ENCODE measurements at regions not wholly inside any gene's neighbourhood (a gene's known extent, or its start where the extent isn't known, plus 50 kb on each side); places are given as distances from the start of the nearest gene placed in this dataset.

DNA sequence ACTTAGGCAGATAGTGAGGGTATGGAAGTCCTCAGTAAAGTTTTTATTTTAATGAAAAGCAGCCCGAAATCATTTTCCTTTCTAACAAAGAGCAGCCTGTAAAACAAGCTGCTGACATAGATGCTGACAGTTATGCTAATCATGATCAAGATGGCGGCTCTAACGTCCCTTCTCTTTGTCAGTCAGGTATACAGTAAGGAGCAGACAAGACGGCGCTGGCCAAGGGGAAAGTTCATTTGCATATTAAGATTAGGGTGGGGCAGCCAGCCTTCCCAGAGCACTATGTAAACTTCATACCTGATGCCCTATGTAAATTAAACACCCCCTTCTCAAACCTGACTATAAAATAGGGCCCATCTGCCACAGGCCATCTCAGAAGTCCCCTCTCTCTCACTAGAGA is 76.9 kb downstream of the MAGEB10 start:
- Mint-ChIP-seq H3K4me3 (no peak overlapping the region), H3K27ac (no peak overlapping the region), H3K27me3 (no peaks in the 10 kb centered on the region), H3K4me1 (ENCODE audit: unreplicated experiment) (no peaks in the 10 kb centered on the region), H3K36me3 (no peaks in the 10 kb centered on the region), H3K9me3 (no peaks in the 10 kb centered on the region)
- TF ChIP-seq, protein P1, sequence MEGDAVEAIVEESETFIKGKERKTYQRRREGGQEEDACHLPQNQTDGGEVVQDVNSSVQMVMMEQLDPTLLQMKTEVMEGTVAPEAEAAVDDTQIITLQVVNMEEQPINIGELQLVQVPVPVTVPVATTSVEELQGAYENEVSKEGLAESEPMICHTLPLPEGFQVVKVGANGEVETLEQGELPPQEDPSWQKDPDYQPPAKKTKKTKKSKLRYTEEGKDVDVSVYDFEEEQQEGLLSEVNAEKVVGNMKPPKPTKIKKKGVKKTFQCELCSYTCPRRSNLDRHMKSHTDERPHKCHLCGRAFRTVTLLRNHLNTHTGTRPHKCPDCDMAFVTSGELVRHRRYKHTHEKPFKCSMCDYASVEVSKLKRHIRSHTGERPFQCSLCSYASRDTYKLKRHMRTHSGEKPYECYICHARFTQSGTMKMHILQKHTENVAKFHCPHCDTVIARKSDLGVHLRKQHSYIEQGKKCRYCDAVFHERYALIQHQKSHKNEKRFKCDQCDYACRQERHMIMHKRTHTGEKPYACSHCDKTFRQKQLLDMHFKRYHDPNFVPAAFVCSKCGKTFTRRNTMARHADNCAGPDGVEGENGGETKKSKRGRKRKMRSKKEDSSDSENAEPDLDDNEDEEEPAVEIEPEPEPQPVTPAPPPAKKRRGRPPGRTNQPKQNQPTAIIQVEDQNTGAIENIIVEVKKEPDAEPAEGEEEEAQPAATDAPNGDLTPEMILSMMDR (conservative IDR thresholded peaks at IDR 0.05) = no peak
- no peak for DNase-seq (ENCODE audit: extremely low spot score, unreplicated experiment)

DNA sequence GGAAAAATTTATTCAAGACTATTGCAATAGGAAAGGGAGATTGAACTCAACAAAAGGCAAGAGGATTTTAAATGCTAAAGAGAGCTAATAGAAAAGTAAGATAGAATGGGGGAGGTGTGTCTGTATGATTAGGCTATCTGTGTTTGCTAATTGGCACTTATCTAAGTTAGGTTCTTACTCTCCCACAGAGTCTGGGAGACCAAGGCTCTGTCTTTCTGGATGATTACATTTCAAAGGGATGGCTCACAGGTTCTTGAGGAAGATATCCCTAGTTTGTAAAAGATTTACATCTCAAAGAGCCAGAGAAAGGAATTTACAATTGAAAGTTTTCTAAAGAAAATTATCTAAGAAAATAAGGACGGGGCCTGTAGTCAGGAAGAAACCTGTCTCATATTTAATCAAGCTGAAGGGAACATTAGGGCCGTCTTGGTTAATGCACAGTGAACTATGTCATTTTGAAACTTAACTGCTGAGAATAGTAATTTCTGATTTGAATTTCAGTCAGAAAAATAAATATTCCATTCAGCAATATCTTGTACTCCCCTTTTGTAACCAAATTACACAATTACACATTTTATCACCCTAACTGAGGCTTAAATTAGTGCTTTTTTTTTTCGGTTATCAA is 75.8 kb downstream of the MAGEB10 start:
- no peak for DNase-seq (ENCODE audit: extremely low spot score, unreplicated experiment)
- Mint-ChIP-seq H3K27ac (no peak overlapping the region), H3K4me1 (ENCODE audit: unreplicated experiment) (no peaks in the 10 kb centered on the region), H3K27me3 (no peaks in the 10 kb centered on the region), H3K4me3 (no peak overlapping the region), H3K36me3 (no peaks in the 10 kb centered on the region), H3K9me3 (no peaks in the 10 kb centered on the region)
- TF ChIP-seq, protein P1 (conservative IDR thresholded peaks at IDR 0.05) = no peak

DNA sequence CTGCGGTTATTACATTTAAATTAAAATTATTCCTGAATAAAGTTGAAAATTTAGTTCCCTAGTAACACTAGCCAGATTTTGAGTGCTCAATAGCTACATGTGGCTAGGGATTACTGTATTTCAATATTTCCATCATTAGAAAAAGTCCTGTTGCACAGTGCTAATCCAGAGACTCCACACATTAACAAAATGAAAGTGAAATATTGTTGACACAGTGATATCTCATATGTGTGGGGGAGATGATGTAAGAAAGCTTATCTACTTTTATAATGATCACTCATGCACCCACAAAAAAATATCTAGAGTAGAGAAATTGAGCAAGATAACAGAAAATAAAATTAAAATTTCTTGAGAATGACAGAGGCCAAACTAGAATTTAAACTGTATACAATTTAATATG is 74.9 kb downstream of the MAGEB10 start:
- H3K27ac Mint-ChIP-seq = no peak overlapping the region

DNA sequence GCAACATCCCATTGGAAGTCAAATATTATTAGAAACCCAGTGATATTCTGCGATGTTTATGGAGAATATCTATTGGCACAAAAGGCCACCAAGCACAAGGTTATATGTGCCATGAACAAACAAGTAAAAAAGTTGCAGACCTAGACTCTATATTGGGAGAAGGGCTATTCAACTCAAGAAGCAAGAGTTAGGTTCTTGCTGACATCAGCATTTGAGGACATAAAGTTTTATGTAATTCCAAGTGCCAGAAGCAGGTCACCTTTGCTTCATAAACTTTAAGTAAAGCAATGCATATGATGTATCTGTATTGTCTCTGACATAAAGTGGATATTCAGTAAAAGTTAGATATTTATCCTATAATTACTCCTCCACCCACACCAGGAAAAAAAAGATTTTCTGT is 71.1 kb downstream of the MAGEB10 start:
- H3K36me3 Mint-ChIP-seq = no peaks in the 10 kb centered on the region
- H3K27me3 Mint-ChIP-seq = no peaks in the 10 kb centered on the region
- no peak for DNase-seq (ENCODE audit: extremely low spot score, unreplicated experiment)
- H3K27ac Mint-ChIP-seq = no peak overlapping the region
- no peaks in the 10 kb centered on the region for H3K4me1 Mint-ChIP-seq (ENCODE audit: unreplicated experiment)
- H3K9me3 Mint-ChIP-seq = no peaks in the 10 kb centered on the region
- TF ChIP-seq, protein P1 (conservative IDR thresholded peaks at IDR 0.05) = no peak
- H3K4me3 Mint-ChIP-seq = no peak overlapping the region

More for the DNA sequence above, 74.9 kb downstream of the MAGEB10 start:
- Mint-ChIP-seq H3K27me3 (no peaks in the 10 kb centered on the region), H3K4me3 (no peak overlapping the region), H3K36me3 (no peaks in the 10 kb centered on the region), H3K4me1 (ENCODE audit: unreplicated experiment) (no peaks in the 10 kb centered on the region), H3K9me3 (no peaks in the 10 kb centered on the region)
- TF ChIP-seq, protein P1 (conservative IDR thresholded peaks at IDR 0.05) = no peak
- no peak for DNase-seq (ENCODE audit: extremely low spot score, unreplicated experiment)

All from type B pancreatic cell (in vitro differentiated cells).